Peyer's patch (tissue), 4 donors: ENCODE measurements at regions not wholly inside any gene's neighbourhood (a gene's known extent, or its start where the extent isn't known, plus 50 kb on each side); places are given as distances from the start of the nearest gene placed in this dataset.
"Not testable (repeated sequence)": the region's sequence is repeated elsewhere in the genome, so short reads cannot be mapped to it uniquely, and the experiment has no call there.

Source experiments
- DNase-seq, 3 donors: peaks; one replicate each; pipeline ENCODE4 v3.0.0-alpha.2; 2017 to 2019
- H3K27ac ChIP-seq, 4 donors: fragments of 200-600 bp; sonication (generic); one replicate each; pipeline ENCODE4 v1.5.1; 2016 to 2019
- H3K27me3 ChIP-seq, 2 donors: fragments of 200-600 bp; sonication (generic); one replicate each; pipeline ENCODE4 v1.5.1; 2019
- H3K36me3 ChIP-seq, 3 donors: fragments of 200-600 bp; sonication (generic); one replicate each; pipeline ENCODE4 v1.5.1; 2016 to 2019
- H3K4me1 ChIP-seq, 4 donors: fragments of 200-600 bp; sonication (generic); one replicate each; pipeline ENCODE4 v1.5.1; 2016 to 2019
- H3K4me3 ChIP-seq, 4 donors: fragments of 200-600 bp; sonication (generic); 1 replicate in 3 of 4; 2 replicates in 1 of 4; pipeline ENCODE4 v1.5.1; 2016 to 2019; ENCODE audit warnings: mild to moderate bottlenecking in 1 of 4
- H3K9me3 ChIP-seq, 4 donors: fragments of 200-600 bp; sonication (generic); one replicate each; pipeline ENCODE4 v1.5.1; 2016 to 2019; ENCODE audit warnings: mild to moderate bottlenecking in 1 of 4
- POLR2A ChIP-seq, 2 donors: fragments of 450-650 bp; IDR thresholded peaks; one replicate each; pipeline ENCODE4 v1.5.1; 2017; ENCODE audit warnings: antibody characterized with exemption in 2 of 2, mild to moderate bottlenecking in 2 of 2, moderate library complexity in 2 of 2
- TF ChIP-seq, protein P1 (sequence below), 6 experiments: fragments of 450-650 bp in 4 of 6; fragments of 200-600 bp in 2 of 6; sonication (generic) in 1 of 6; IDR thresholded peaks; one replicate each; pipeline ENCODE4 v1.5.1; 2017 to 2019; ENCODE audit warnings: antibody characterized with exemption in 6 of 6, mild to moderate bottlenecking in 3 of 6, moderate library complexity in 1 of 6

DNA sequence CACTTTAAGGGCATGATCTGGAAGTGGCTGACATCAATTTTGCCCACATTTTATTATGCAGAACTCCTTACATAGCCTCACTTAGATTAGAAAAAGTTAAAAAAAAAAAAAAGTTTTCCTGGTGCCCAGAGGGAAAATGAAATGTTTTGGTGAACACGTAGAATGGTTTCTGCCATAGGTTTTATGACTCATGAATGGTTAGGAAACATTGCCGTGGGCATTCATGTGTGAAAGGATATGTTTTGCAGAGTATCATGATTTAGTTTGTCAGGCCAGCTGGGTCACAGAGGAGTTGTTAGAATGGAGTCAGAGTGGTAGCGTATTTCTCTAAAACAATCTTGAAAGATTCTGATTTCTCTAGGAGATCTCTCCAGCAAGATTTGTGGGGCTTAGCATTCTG lies 133.8 kb downstream of the MRPL57 start:
- Histone ChIP-seq H3K27ac (no peak overlapping the region), H3K9me3 (no peaks in the 10 kb centered on the region), H3K36me3 (no peaks in the 10 kb centered on the region), H3K4me1 (no peaks in the 10 kb centered on the region), H3K4me3 (no peak overlapping the region), H3K27me3 (no peaks in the 10 kb centered on the region)
- no peak for DNase-seq
- no peak for TF ChIP-seq POLR2A (IDR thresholded peaks at IDR 0.05)
- TF ChIP-seq, protein P1, sequence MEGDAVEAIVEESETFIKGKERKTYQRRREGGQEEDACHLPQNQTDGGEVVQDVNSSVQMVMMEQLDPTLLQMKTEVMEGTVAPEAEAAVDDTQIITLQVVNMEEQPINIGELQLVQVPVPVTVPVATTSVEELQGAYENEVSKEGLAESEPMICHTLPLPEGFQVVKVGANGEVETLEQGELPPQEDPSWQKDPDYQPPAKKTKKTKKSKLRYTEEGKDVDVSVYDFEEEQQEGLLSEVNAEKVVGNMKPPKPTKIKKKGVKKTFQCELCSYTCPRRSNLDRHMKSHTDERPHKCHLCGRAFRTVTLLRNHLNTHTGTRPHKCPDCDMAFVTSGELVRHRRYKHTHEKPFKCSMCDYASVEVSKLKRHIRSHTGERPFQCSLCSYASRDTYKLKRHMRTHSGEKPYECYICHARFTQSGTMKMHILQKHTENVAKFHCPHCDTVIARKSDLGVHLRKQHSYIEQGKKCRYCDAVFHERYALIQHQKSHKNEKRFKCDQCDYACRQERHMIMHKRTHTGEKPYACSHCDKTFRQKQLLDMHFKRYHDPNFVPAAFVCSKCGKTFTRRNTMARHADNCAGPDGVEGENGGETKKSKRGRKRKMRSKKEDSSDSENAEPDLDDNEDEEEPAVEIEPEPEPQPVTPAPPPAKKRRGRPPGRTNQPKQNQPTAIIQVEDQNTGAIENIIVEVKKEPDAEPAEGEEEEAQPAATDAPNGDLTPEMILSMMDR (IDR thresholded peaks at IDR 0.05) = no peak

DNA sequence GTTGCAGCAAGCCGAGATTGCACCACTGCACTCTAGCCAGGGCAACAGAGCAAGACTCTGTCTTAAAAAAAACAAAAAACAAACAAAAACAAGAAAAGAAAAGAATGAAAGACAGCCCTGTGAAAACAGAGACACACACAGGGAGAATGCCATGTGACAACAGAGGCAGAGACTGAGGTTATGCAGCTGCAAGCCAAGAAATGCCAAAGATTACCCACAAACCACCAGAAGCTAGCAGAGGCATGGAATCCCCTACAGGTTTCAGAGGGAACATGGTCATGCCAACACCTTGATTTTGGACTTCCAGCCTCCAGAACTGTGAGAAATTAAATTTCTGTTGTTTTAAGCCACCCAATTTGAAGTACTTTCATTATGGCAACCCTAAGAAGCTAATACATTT lies 138.5 kb downstream of the MRPL57 start:
- not testable (repeated sequence) for H3K27me3 ChIP-seq, H3K27ac ChIP-seq, H3K4me1 ChIP-seq, H3K36me3 ChIP-seq, H3K4me3 ChIP-seq, H3K9me3 ChIP-seq, DNase-seq

DNA sequence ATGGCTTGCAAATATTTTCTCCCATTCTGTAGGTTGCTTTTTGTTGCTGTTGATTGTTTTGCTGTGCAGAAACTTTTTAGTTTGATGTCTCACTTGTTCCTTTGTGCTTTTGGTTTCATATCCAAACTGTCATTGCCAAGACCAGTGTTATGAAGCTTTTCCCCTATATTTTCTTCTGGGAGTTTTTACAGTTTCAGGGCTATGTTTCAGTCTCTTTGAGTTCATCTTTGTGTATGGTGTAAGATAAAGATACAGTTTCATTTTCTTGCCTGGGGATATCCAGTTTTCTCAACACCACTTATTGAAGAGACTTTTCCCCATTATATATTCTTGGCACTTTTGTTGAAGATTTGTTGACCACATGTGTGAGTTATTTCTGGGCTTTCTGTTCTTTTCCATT lies 139.9 kb downstream of the MRPL57 start:
- H3K4me1 ChIP-seq = no peaks in the 10 kb centered on the region
- no peaks in the 10 kb centered on the region for H3K9me3 ChIP-seq
- H3K4me3 ChIP-seq = no peak overlapping the region

DNA sequence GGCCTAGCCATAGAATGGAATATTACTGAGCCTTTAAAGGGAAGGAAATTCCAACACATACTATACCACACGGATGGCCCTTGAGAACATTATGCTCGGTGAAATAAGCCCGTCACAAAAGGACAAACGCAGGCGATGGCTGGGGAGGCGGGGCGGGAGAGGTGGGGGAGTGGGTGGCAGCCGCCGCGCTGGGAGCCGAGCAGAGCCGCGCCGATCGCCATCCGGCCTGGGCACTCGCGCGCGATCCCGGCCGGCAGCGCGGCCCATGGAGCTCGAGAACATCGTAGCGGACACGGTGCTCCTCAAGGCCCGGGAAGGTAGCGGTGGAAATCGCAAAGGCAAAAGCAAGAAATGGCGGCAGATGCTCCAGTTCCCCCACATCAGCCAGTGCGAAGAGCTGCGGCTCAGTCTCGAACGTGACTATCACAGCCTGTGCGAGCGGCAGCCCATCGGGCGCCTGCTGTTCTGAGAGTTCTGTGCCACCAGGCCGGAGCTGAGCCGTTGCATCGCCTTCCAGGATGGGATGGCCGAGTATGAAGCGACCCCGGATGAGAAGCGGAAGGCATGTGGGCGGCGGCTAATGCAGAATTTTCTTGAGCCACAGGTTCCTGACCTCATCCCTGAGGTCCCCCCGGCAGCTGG lies 140.1 kb downstream of the ZDHHC20 start:
- no peaks in the 10 kb centered on the region for H3K36me3 ChIP-seq
- H3K27ac ChIP-seq = no peak overlapping the region
- H3K4me1 ChIP-seq = no peaks in the 10 kb centered on the region
- no peaks in the 10 kb centered on the region for H3K9me3 ChIP-seq
- TF ChIP-seq, protein P1 (IDR thresholded peaks at IDR 0.05) = no peak
- TF ChIP-seq POLR2A (IDR thresholded peaks at IDR 0.05) = no peak
- no peaks in the 10 kb centered on the region for H3K27me3 ChIP-seq
- H3K4me3 ChIP-seq = peak overlapping the region in 1 of 4 donors; percentile 29
- DNase-seq = no peak

More for the DNA sequence above, 139.9 kb downstream of the MRPL57 start:
- no peaks in the 10 kb centered on the region for H3K27me3 ChIP-seq
- no peak for TF ChIP-seq POLR2A (IDR thresholded peaks at IDR 0.05)
- TF ChIP-seq, protein P1 (IDR thresholded peaks at IDR 0.05) = no peak
- no peaks in the 10 kb centered on the region for H3K36me3 ChIP-seq
- no peak overlapping the region for H3K27ac ChIP-seq
- no peak for DNase-seq

DNA sequence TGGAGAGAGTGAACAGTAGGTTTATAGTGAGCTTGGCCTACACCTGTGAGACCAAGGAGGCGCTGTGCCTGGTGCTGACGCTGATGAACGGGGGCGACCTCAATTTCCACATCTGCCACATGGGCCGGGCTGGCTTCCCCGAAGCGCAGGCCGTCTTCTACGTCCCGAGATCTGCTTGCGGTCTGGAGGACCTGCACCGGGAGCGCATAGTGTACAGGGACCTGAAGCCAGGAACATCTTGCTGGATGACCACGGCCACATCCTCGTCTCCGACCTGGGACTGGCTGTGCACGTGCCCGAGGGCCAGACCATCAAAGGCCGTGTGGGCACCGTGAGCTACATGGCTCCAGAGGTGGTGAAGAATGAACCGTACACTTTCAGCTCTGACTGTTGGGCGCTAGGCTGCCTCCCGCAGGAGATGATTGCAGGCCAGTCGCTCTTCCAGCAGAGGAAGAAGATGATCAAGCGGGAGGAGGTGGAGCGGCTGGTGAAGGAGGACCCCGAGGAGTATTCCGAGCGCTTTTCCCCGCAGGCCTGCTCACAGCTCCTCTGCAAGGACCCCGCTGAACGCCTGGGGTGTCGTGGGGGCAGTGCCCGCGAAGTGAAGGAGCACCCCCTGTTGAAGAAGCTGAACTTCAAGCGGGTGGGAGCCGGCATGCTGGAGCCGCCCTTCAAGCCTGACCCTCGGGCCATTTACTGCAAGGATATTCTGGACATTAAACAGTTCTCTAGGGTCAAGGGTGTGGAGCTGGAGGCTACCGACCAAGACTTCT lies 139.0 kb downstream of the ZDHHC20 start:
- no peak for DNase-seq
- no peak for TF ChIP-seq POLR2A (IDR thresholded peaks at IDR 0.05)
- TF ChIP-seq, protein P1 (IDR thresholded peaks at IDR 0.05) = no peak
- H3K27ac ChIP-seq = no peak overlapping the region

DNA sequence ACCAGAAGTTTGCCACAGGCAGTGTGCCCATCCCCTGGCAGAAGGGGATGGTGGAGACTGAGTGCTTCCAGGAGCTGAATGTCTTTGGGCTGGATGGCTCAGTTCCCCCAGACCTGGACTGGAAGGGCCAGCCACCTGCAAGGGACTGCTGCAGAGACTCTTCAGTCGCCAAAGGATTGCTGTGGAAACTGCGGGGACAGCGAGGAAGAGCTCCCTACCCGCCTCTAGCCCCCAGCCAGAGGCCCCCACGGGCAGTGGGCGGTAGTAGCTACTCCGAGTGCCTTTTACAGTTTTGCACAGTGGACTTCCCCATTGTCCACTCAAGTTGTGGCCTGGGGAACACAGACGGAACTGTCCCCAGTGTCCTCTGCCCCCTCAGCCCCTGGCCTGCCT lies 138.5 kb downstream of the ZDHHC20 start:
- no peak overlapping the region for H3K27ac ChIP-seq
- no peak overlapping the region for H3K4me3 ChIP-seq
- no peaks in the 10 kb centered on the region for H3K4me1 ChIP-seq
- DNase-seq = no peak
- H3K36me3 ChIP-seq = no peaks in the 10 kb centered on the region
- no peaks in the 10 kb centered on the region for H3K9me3 ChIP-seq
- H3K27me3 ChIP-seq = no peaks in the 10 kb centered on the region
- TF ChIP-seq, protein P1 (IDR thresholded peaks at IDR 0.05) = no peak

More for the DNA sequence above, 139.0 kb downstream of the ZDHHC20 start:
- H3K9me3 ChIP-seq = no peaks in the 10 kb centered on the region
- no peaks in the 10 kb centered on the region for H3K36me3 ChIP-seq
- H3K27me3 ChIP-seq = no peaks in the 10 kb centered on the region
- H3K4me3 ChIP-seq = no peak overlapping the region
- no peaks in the 10 kb centered on the region for H3K4me1 ChIP-seq
